Endodermal cell (in vitro differentiated cells): ENCODE measurements at regions not wholly inside any gene's neighbourhood (a gene's known extent, or its start where the extent isn't known, plus 50 kb on each side); places are given as distances from the start of the nearest gene placed in this dataset.
"Not testable (repeated sequence)": the region's sequence is repeated elsewhere in the genome, so short reads cannot be mapped to it uniquely, and the experiment has no call there.

ENCODE experiments used
- DNase-seq: peaks from one replicate; pipeline ENCODE4 v3.0.0-alpha.2; 2017
- H3K27ac ChIP-seq: 2 replicates; pipeline ENCODE4 v1.5.1; 2013; ENCODE audit warnings: mild to moderate bottlenecking, low read depth, low read length, moderate library complexity
- H3K27me3 ChIP-seq: 2 replicates; pipeline ENCODE4 v1.6.1; 2013; ENCODE audit warnings: mild to moderate bottlenecking, low read length, moderate library complexity; ENCODE audit not compliant: insufficient read depth, control insufficient read depth, poor library complexity, severe bottlenecking
- H3K36me3 ChIP-seq: 2 replicates; pipeline ENCODE4 v1.7.0; 2013; ENCODE audit warnings: mild to moderate bottlenecking, low read length, moderate library complexity; ENCODE audit not compliant: control insufficient read depth, insufficient read depth
- H3K4me1 ChIP-seq: one replicate; pipeline ENCODE4 v1.7.0; 2013; ENCODE audit warnings: low read length; ENCODE audit not compliant: control insufficient read depth, insufficient read depth
- H3K4me3 ChIP-seq: 2 replicates; pipeline ENCODE4 v1.5.1; 2013; ENCODE audit warnings: mild to moderate bottlenecking, low read length, moderate library complexity
- H3K9ac ChIP-seq: 2 replicates; pipeline ENCODE4 v1.6.1; 2013; ENCODE audit warnings: mild to moderate bottlenecking, low read length, moderate library complexity; ENCODE audit not compliant: poor library complexity, severe bottlenecking; ENCODE audit errors: extremely low read depth
- H3K9me3 ChIP-seq: 2 replicates; pipeline ENCODE4 v1.6.1; 2013; ENCODE audit warnings: mild to moderate bottlenecking, low read length, moderate library complexity; ENCODE audit not compliant: control insufficient read depth
- H3K27ac Mint-ChIP-seq: 2 replicates; pipeline ENCODE4 v1.8.0; 2020; ENCODE audit warnings: mixed read lengths
- H3K27me3 Mint-ChIP-seq: 2 replicates; pipeline ENCODE4 v1.8.0; 2021; ENCODE audit warnings: mild to moderate bottlenecking, mixed read lengths; ENCODE audit not compliant: insufficient read depth
- H3K36me3 Mint-ChIP-seq: 2 replicates; pipeline ENCODE4 v1.8.0; 2020; ENCODE audit warnings: low read depth, mixed read lengths
- H3K4me1 Mint-ChIP-seq: 2 replicates; pipeline ENCODE4 v1.8.0; 2020; ENCODE audit warnings: mixed read lengths
- H3K4me3 Mint-ChIP-seq: 2 replicates; pipeline ENCODE4 v1.8.0; 2020; ENCODE audit warnings: mild to moderate bottlenecking, moderate library complexity, mixed read lengths
- H3K9me3 Mint-ChIP-seq: 2 replicates; pipeline ENCODE4 v1.8.0; 2020; ENCODE audit warnings: mild to moderate bottlenecking, mixed read lengths
- CTCF ChIP-seq: fragments of 200-600 bp; sonication (generic); conservative IDR thresholded peaks from 2 replicates; pipeline ENCODE4 v1.5.0; 2021; ENCODE audit warnings: antibody characterized with exemption, mild to moderate bottlenecking
- WGBS, 2 experiments: methylation state at CpG; one replicate each; pipeline versions ENCODE4 v1.1.5 to v1.1.7; 2013; ENCODE audit warnings: missing lambda C conversion rate in 2 of 2, mixed read lengths in 1 of 2; ENCODE audit not compliant: insufficient coverage in 1 of 2, insufficient read length in 1 of 2; 5-methylcytosine and 5-hydroxymethylcytosine counted together

GRCh38 chr1:213790565-213790964, 197.2 kb upstream of the PROX1 start:
- H3K27ac ChIP-seq = no peak overlapping the region
- H3K4me1 ChIP-seq = no peaks in the 10 kb centered on the region
- Mint-ChIP-seq H3K27me3 (peaks cover 19% of the 10 kb centered on the region), H3K9me3 (no peaks in the 10 kb centered on the region), H3K27ac (no peak overlapping the region), H3K4me3 (no peak overlapping the region), H3K4me1 (peaks cover 10% of the 10 kb centered on the region), H3K36me3 (no peaks in the 10 kb centered on the region)
- no peak for DNase-seq
- no peak overlapping the region for H3K9ac ChIP-seq
- H3K36me3 ChIP-seq = no peaks in the 10 kb centered on the region
- H3K9me3 ChIP-seq = no peaks in the 10 kb centered on the region
- no peak for TF ChIP-seq CTCF
- 87 to 100% methylated on average over 1 to 3 of the region's 3 CpGs for WGBS, 2 experiments
- no peak overlapping the region for H3K4me3 ChIP-seq
- peaks cover 4% of the 10 kb centered on the region for H3K27me3 ChIP-seq

GRCh38 chr1:213793482-213794067, 194.2 kb upstream of the PROX1 start:
- no peak overlapping the region for H3K27ac Mint-ChIP-seq
- no peak overlapping the region for H3K4me3 Mint-ChIP-seq
- Histone ChIP-seq H3K27me3 (no peaks in the 10 kb centered on the region), H3K4me1 (no peaks in the 10 kb centered on the region), H3K27ac (no peak overlapping the region), H3K9ac (no peak overlapping the region), H3K36me3 (no peaks in the 10 kb centered on the region), H3K4me3 (no peak overlapping the region), H3K9me3 (no peaks in the 10 kb centered on the region)
- 91 to 96% methylated on average over 10 to 13 of the region's 13 CpGs for WGBS, 2 experiments
- DNase-seq = no peak
- no peaks in the 10 kb centered on the region for H3K9me3 Mint-ChIP-seq
- H3K27me3 Mint-ChIP-seq = peaks cover 8% of the 10 kb centered on the region
- H3K36me3 Mint-ChIP-seq = no peaks in the 10 kb centered on the region
- H3K4me1 Mint-ChIP-seq = peaks cover 10% of the 10 kb centered on the region
- no peak for TF ChIP-seq CTCF

- H3K4me3 ChIP-seq = no peak overlapping the region
- H3K36me3 ChIP-seq = no peaks in the 10 kb centered on the region
- H3K9me3 Mint-ChIP-seq = no peaks in the 10 kb centered on the region
- 94 to 100% methylated on average over 3 to 6 of the region's 8 CpGs for WGBS, 2 experiments
- no peaks in the 10 kb centered on the region for H3K27me3 ChIP-seq
- H3K36me3 Mint-ChIP-seq = no peaks in the 10 kb centered on the region
- no peak overlapping the region for H3K4me3 Mint-ChIP-seq
- no peaks in the 10 kb centered on the region for H3K9me3 ChIP-seq
- no peak for DNase-seq
- no peak for TF ChIP-seq CTCF
- H3K27me3 Mint-ChIP-seq = no peaks in the 10 kb centered on the region
- H3K4me1 Mint-ChIP-seq = peaks cover 10% of the 10 kb centered on the region
- H3K9ac ChIP-seq = no peak overlapping the region
- no peaks in the 10 kb centered on the region for H3K4me1 ChIP-seq
- no peak overlapping the region for H3K27ac Mint-ChIP-seq
- H3K27ac ChIP-seq = no peak overlapping the region
Measured at GRCh38 chr1:213796525-213796924, 191.2 kb upstream of the PROX1 start.

GRCh38 chr1:213808288-213808687, 179.5 kb upstream of the PROX1 start:
- 87% methylated on average over 7 of the region's 7 CpGs; no CpG with 5 or more reads in 1 of the 2 experiments for WGBS, 2 experiments
- not testable (repeated sequence) for DNase-seq, H3K27ac Mint-ChIP-seq, H3K4me3 ChIP-seq, H3K27me3 ChIP-seq, H3K36me3 ChIP-seq, H3K4me3 Mint-ChIP-seq, H3K4me1 Mint-ChIP-seq, H3K36me3 Mint-ChIP-seq, H3K9ac ChIP-seq, H3K27ac ChIP-seq, H3K4me1 ChIP-seq, H3K27me3 Mint-ChIP-seq
- peaks cover 11% of the 10 kb centered on the region for H3K9me3 ChIP-seq
- H3K9me3 Mint-ChIP-seq = peaks cover 24% of the 10 kb centered on the region
